Right lobe of liver (tissue), 4 donors: ENCODE measurements at regions not wholly inside any gene's neighbourhood (a gene's known extent, or its start where the extent isn't known, plus 50 kb on each side); places are given as distances from the start of the nearest gene placed in this dataset.

Source experiments
- CTCF ChIP-seq, 4 donors: fragments of 200-600 bp in 3 of 4; fragments of 450-650 bp in 1 of 4; IDR thresholded peaks; one replicate each; pipeline versions ENCODE4 v1.5.1 to v1.8.0; 2016 to 2022; ENCODE audit warnings: antibody characterized with exemption in 4 of 4, mild to moderate bottlenecking in 2 of 4
- POLR2A ChIP-seq: fragments of 450-650 bp; IDR thresholded peaks from one replicate; pipeline ENCODE4 v1.6.1; 2017; ENCODE audit warnings: antibody characterized with exemption, mild to moderate bottlenecking
- donor health status: DM: no; HTN: no; CAD: no.
- donor health status: DM: no; HTN: no; CAD: no.
- donor health status: DM: no; HTN: yes; CAD: no.

- TF ChIP-seq CTCF (IDR thresholded peaks at IDR 0.05) (no peak), POLR2A (no peak)
These were observed 61.8 kb upstream of the CERS6 start for GRCh38 chr2:168394262-168394661.
